Ovary (tissue), 7 donors: ENCODE measurements at regions not wholly inside any gene's neighbourhood (a gene's known extent, or its start where the extent isn't known, plus 50 kb on each side); places are given as distances from the start of the nearest gene placed in this dataset.

ENCODE experiments used
- DNase-seq, 5 donors: peaks; one replicate each; pipeline ENCODE4 v3.0.0-alpha.2; 2019 to 2020
- H3K27ac ChIP-seq, 2 donors: fragments of 200-600 bp; one replicate each; pipeline versions ENCODE4 v1.5.1 to v1.8.0; 2019 to 2022
- H3K27me3 ChIP-seq: fragments of 200-600 bp; one replicate; pipeline ENCODE4 v1.8.0; 2022
- H3K36me3 ChIP-seq: fragments of 200-600 bp; sonication (generic); one replicate; pipeline ENCODE4 v1.5.1; 2019
- H3K4me1 ChIP-seq: one replicate; pipeline ENCODE4 v1.8.1; 2013; ENCODE audit warnings: mild to moderate bottlenecking, moderate library complexity; ENCODE audit not compliant: insufficient read depth
- H3K4me3 ChIP-seq: fragments of 200-600 bp; sonication (generic); one replicate; pipeline ENCODE4 v1.5.1; 2017
- H3K9me3 ChIP-seq, 2 donors: fragments of 200-600 bp in 1 of 2; sonication (generic) in 1 of 2; one replicate each; pipeline versions ENCODE4 v1.5.1 to v1.8.1; 2013 to 2019; ENCODE audit warnings: mild to moderate bottlenecking in 1 of 2, moderate library complexity in 1 of 2
- CTCF ChIP-seq, 3 donors: fragments of 450-650 bp in 2 of 3; fragments of 200-600 bp in 1 of 3; IDR thresholded peaks; one replicate each; pipeline versions ENCODE4 v1.5.1 to v1.8.0; 2016 to 2022; ENCODE audit warnings: antibody characterized with exemption in 3 of 3, mild to moderate bottlenecking in 1 of 3
- EP300 ChIP-seq: sonication (generic); formaldehyde crosslinking; IDR thresholded peaks from one replicate; pipeline ENCODE4 v1.6.1; 2017; ENCODE audit warnings: antibody characterized with exemption
- POLR2A ChIP-seq: fragments of 450-650 bp; IDR thresholded peaks from one replicate; pipeline ENCODE4 v1.6.1; 2017; ENCODE audit warnings: antibody characterized with exemption, mild to moderate bottlenecking, moderate library complexity
- WGBS, 3 donors: extraction: QIAGEN DNeasy Blood & Tissue Kit in 1 of 3; methylation state at CpG; one replicate each; pipeline versions ENCODE4 v1.1.5 to v1.1.7; 2013 to 2017; 5-methylcytosine and 5-hydroxymethylcytosine counted together
- intact Hi-C, 4 donors: fragments of 100-400 bp; cut with DNase I; formaldehyde crosslinking; loops; one replicate each; pipeline versions ENCODE4 v1.11.0 to v1.15.1; 2022 to 2023
- donor health status: DM: no; HTN: no; CAD: no; lungs with moderate emphysema.
- donor health status: DM: no; HTN: no; CAD: no.
- donor health status: Bipolar disorder and iron deficiency.
- donor health status: DM: no; HTN: no; CAD: no.
- donor health status: DM: yes; HTN: yes; CAD: no.

GRCh38 chr3:21888656-21889055, 137.6 kb upstream of the ZNF385D start:
- no peak for TF ChIP-seq EP300
- TF ChIP-seq POLR2A, result no peak
- no peak for TF ChIP-seq CTCF (IDR thresholded peaks at IDR 0.05)
- Histone ChIP-seq H3K9me3 (no peaks in the 10 kb centered on the region), H3K4me1 (no peaks in the 10 kb centered on the region), H3K4me3 (no peak overlapping the region), H3K27me3 (no peaks in the 10 kb centered on the region), H3K27ac (no peak overlapping the region), H3K36me3 (no peaks in the 10 kb centered on the region)
- 70 to 98% (median 97%) methylated on average over 2 of the region's 2 CpGs for WGBS, 3 donors
- no peak for DNase-seq
- intact Hi-C loops, result no loop called here

GRCh38 chr3:21889166-21889565, 138.2 kb upstream of the ZNF385D start:
- TF ChIP-seq CTCF (IDR thresholded peaks at IDR 0.05) (no peak), POLR2A (no peak), EP300 (no peak)
- no peak for DNase-seq
- no peaks in the 10 kb centered on the region for H3K27me3 ChIP-seq
- intact Hi-C loops, result no loop called here
- H3K36me3 ChIP-seq, result no peaks in the 10 kb centered on the region
- no peak overlapping the region for H3K4me3 ChIP-seq
- 96 to 98% (median 98%) methylated on average over 2 of the region's 2 CpGs for WGBS, 3 donors
- no peaks in the 10 kb centered on the region for H3K9me3 ChIP-seq
- H3K4me1 ChIP-seq, result no peaks in the 10 kb centered on the region
- H3K27ac ChIP-seq, result no peak overlapping the region

DNA sequence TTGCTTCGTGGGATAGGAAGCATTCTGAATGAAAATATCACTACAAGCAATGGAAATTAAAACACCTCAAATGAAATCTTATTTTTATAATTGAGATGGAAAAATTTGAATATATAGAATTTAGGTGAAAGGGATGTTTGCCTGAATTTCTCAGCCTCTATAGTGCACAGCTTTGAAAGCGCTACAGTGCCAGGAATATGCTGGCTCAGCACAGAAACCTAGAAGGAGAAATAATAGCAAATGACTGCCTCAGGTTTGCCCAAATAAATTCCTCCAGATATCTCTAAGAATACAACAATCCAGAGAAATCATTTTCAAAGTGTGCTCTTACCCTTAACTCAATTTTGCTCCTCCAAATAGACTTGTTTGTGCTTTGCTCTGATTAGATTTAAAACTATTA, 141.1 kb upstream of the ZNF385D start:
- WGBS, 3 donors, result 90 to 93% (median 91%) methylated on average over 2 of the region's 2 CpGs
- no peak for TF ChIP-seq POLR2A
- TF ChIP-seq CTCF (IDR thresholded peaks at IDR 0.05), result no peak
- no peak for TF ChIP-seq EP300
- DNase-seq, result no peak
- H3K4me3 ChIP-seq, result no peak overlapping the region
- H3K36me3 ChIP-seq, result no peaks in the 10 kb centered on the region
- no peaks in the 10 kb centered on the region for H3K4me1 ChIP-seq
- no peaks in the 10 kb centered on the region for H3K9me3 ChIP-seq
- H3K27me3 ChIP-seq, result no peaks in the 10 kb centered on the region
- H3K27ac ChIP-seq, result no peak overlapping the region
- intact Hi-C loops, result no loop called here

GRCh38 chr3:21893242-21893641, 142.2 kb upstream of the ZNF385D start:
- Histone ChIP-seq H3K4me1 (no peaks in the 10 kb centered on the region), H3K36me3 (no peaks in the 10 kb centered on the region), H3K4me3 (no peak overlapping the region), H3K9me3 (no peaks in the 10 kb centered on the region), H3K27ac (no peak overlapping the region), H3K27me3 (no peaks in the 10 kb centered on the region)
- intact Hi-C loops, result no loop called here
- no peak for TF ChIP-seq CTCF (IDR thresholded peaks at IDR 0.05)
- no peak for TF ChIP-seq POLR2A
- no peak for TF ChIP-seq EP300
- no peak for DNase-seq
- WGBS, 3 donors, result 63 to 71% (median 67%) methylated on average over 3 of the region's 3 CpGs
